ENCODE measurements at regions not wholly inside any gene's neighbourhood (a gene's known extent, or its start where the extent isn't known, plus 50 kb on each side); places are given as distances from the start of the nearest gene placed in this dataset.

DNA sequence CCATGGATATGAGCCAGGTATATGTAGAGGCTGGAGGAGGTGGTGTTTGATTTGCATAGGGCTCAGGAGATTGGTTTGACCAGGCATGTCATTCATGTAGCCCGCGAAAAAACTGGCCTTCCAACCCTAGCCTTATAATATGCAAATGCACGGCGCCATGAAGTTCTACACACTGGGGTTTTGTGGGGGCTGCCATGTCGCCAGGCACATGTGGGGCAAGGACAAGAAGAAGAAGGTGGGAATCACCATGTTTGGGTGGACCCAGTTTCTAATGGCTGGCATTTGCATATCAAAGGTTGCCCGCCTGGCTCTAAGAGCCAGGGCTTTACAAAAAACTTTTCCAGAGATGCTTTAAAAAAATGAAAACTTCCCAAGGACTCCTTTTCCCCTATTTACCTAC, 1251.0 kb downstream of the PCDH18 start:
- H3K27me3 Mint-ChIP-seq (ENCODE audit: unreplicated experiment): no peaks in the 10 kb centered on the region
- DNase-seq: no peak
- H3K27ac Mint-ChIP-seq (ENCODE audit: unreplicated experiment): no peak overlapping the region
- H3K4me3 Mint-ChIP-seq (ENCODE audit: unreplicated experiment): no peak overlapping the region
- H3K36me3 Mint-ChIP-seq (ENCODE audit: unreplicated experiment): no peaks in the 10 kb centered on the region
- TF ChIP-seq, protein P1, sequence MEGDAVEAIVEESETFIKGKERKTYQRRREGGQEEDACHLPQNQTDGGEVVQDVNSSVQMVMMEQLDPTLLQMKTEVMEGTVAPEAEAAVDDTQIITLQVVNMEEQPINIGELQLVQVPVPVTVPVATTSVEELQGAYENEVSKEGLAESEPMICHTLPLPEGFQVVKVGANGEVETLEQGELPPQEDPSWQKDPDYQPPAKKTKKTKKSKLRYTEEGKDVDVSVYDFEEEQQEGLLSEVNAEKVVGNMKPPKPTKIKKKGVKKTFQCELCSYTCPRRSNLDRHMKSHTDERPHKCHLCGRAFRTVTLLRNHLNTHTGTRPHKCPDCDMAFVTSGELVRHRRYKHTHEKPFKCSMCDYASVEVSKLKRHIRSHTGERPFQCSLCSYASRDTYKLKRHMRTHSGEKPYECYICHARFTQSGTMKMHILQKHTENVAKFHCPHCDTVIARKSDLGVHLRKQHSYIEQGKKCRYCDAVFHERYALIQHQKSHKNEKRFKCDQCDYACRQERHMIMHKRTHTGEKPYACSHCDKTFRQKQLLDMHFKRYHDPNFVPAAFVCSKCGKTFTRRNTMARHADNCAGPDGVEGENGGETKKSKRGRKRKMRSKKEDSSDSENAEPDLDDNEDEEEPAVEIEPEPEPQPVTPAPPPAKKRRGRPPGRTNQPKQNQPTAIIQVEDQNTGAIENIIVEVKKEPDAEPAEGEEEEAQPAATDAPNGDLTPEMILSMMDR (IDR thresholded peaks at IDR 0.05; ENCODE audit: partially characterized antibody, unreplicated experiment): no peak
- peaks cover 1% of the 10 kb centered on the region for H3K9me3 Mint-ChIP-seq (ENCODE audit: unreplicated experiment)
- H3K4me1 Mint-ChIP-seq (ENCODE audit: low read depth, unreplicated experiment): peaks cover 21% of the 10 kb centered on the region

- DNase-seq: no peak
- H3K4me3 Mint-ChIP-seq (ENCODE audit: unreplicated experiment): peak overlapping the region; percentile 9
- H3K27ac Mint-ChIP-seq (ENCODE audit: unreplicated experiment): peak overlapping the region; percentile 44
- H3K36me3 Mint-ChIP-seq (ENCODE audit: unreplicated experiment): no peaks in the 10 kb centered on the region
- H3K9me3 Mint-ChIP-seq (ENCODE audit: unreplicated experiment): no peaks in the 10 kb centered on the region
- peaks cover 28% of the 10 kb centered on the region for H3K4me1 Mint-ChIP-seq (ENCODE audit: low read depth, unreplicated experiment)
- TF ChIP-seq, protein P1 (IDR thresholded peaks at IDR 0.05; ENCODE audit: partially characterized antibody, unreplicated experiment): no peak
- H3K27me3 Mint-ChIP-seq (ENCODE audit: unreplicated experiment): no peaks in the 10 kb centered on the region
Measured at GRCh38 chr4:136277741-136278140, 1254.6 kb downstream of the PCDH18 start.

DNA sequence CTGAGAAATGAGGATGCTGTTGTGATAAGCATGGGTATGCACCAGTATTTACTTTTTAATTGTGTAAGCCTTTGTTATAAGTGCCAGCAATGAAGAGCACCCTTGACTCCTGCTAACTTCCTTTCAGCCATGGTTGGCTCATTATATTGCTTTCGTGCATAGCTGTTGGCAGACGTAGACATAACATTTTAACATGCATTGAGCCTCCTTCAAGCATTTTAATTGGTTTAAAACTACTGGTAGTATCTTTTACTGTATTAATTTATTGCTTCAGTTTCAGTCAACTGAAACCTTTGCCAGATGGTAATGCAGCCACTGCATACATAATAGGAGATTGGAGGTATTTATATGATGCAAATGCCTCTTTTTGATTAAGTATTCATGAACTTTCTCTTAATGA, 1285.4 kb downstream of the PCDH18 start:
- Mint-ChIP-seq H3K36me3 (ENCODE audit: unreplicated experiment) (no peaks in the 10 kb centered on the region), H3K27ac (ENCODE audit: unreplicated experiment) (no peak overlapping the region), H3K27me3 (ENCODE audit: unreplicated experiment) (no peaks in the 10 kb centered on the region), H3K4me1 (ENCODE audit: low read depth, unreplicated experiment) (peaks cover 2% of the 10 kb centered on the region), H3K9me3 (ENCODE audit: unreplicated experiment) (no peaks in the 10 kb centered on the region), H3K4me3 (ENCODE audit: unreplicated experiment) (no peak overlapping the region)
- TF ChIP-seq, protein P1 (IDR thresholded peaks at IDR 0.05; ENCODE audit: partially characterized antibody, unreplicated experiment): no peak
- DNase-seq: no peak

DNA sequence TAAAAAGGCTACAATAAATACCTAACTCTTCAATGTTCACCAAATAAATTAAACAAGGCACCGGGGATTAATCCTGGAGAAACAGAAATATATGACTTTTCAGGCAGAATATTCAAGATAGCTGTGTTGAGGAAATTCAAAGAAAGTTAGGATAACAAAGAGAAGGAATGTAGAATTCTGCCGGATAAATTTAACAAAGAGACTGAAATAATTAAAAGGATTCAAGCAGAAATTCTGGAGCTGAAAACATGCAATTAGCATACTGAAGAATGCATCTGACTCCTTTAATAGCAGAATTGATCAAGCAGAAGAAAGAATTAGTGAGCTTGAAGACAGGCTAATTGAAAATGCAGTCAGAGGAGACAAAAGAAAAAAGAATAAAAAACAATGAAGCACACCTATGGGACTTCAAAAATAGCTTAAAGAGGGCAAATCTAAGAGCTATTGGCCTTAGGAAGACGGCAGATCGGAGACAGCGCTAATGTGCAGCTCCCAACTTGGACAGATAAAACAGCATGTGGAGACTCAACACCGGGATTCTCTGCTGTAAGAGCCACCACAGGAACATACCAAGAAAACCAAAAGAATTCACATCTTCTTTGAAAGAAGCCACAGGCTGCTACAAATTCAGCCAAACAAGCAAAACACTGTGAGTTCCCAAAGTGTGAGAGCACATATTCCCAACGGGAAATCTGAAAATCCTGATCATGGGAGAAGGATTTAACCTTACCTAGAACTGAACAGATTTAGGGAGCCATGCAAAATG, 1290.9 kb downstream of the PCDH18 start:
- TF ChIP-seq, protein P1 (IDR thresholded peaks at IDR 0.05; ENCODE audit: partially characterized antibody, unreplicated experiment): no peak
- Mint-ChIP-seq H3K36me3 (ENCODE audit: unreplicated experiment) (peaks cover 7% of the 10 kb centered on the region), H3K9me3 (ENCODE audit: unreplicated experiment) (peaks cover 4% of the 10 kb centered on the region), H3K4me3 (ENCODE audit: unreplicated experiment) (no peak overlapping the region), H3K27me3 (ENCODE audit: unreplicated experiment) (no peaks in the 10 kb centered on the region), H3K4me1 (ENCODE audit: low read depth, unreplicated experiment) (peaks cover 8% of the 10 kb centered on the region), H3K27ac (ENCODE audit: unreplicated experiment) (no peak overlapping the region)
- no peak for DNase-seq

DNA sequence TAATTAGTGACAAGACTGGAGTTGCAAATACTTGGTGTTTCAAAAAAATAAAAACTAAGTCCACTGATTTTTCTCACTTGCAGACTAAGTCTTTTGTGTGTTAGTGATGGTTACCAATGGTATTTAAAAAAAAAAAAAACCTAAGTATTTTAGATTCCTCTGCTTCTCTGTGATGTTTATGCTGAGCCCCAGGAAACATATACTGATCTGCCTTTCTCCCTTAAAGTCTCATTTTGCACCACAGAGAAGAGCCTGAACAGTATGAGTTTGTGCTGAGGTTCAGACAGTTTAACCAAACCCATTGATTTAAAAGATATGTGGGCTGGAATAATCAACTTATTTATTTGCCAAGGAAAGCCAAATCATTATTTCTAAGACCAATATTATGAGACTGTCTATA, 1305.0 kb downstream of the PCDH18 start:
- no peaks in the 10 kb centered on the region for H3K4me1 Mint-ChIP-seq (ENCODE audit: low read depth, unreplicated experiment)
- H3K36me3 Mint-ChIP-seq (ENCODE audit: unreplicated experiment): no peaks in the 10 kb centered on the region
- no peaks in the 10 kb centered on the region for H3K27me3 Mint-ChIP-seq (ENCODE audit: unreplicated experiment)
- H3K9me3 Mint-ChIP-seq (ENCODE audit: unreplicated experiment): no peaks in the 10 kb centered on the region
- H3K4me3 Mint-ChIP-seq (ENCODE audit: unreplicated experiment): no peak overlapping the region
- DNase-seq: no peak
- no peak overlapping the region for H3K27ac Mint-ChIP-seq (ENCODE audit: unreplicated experiment)
- TF ChIP-seq, protein P1 (IDR thresholded peaks at IDR 0.05; ENCODE audit: partially characterized antibody, unreplicated experiment): no peak

Measured in glutamatergic neuron (in vitro differentiated cells).